A673 (cell line): ENCODE measurements at regions not wholly inside any gene's neighbourhood (a gene's known extent, or its start where the extent isn't known, plus 50 kb on each side); places are given as distances from the start of the nearest gene placed in this dataset.

Source experiments
- BruUV-seq: library from RNA; stranded (reverse); fragments of 400-500 nt; replicated peaks from 2 replicates; lab custom pipeline; 2021; lab: Mats Ljungman, UMichigan
- CTCF ChIA-PET: fragments of 300-600 bp; sonication (Branson Sonifier 250); formaldehyde crosslinking; loops from one replicate; lab custom pipeline; 2022; ENCODE audit warnings: antibody characterized with exemption; lab: Charles Lee
- POLR2A ChIA-PET: fragments of 300-600 bp; sonication (Branson Sonifier 250); formaldehyde crosslinking; loops from one replicate; lab custom pipeline; 2022; ENCODE audit warnings: antibody characterized with exemption; ENCODE audit not compliant: low non-redundant PET; lab: Charles Lee
- DNase-seq: peaks from one replicate; pipeline ENCODE4 v3.0.0-alpha.2; 2015; ENCODE audit warnings: low spot score
- H3K27ac ChIP-seq: fragments of 200-600 bp; sonication (generic); 2 replicates; pipeline ENCODE4 v1.5.1; 2016; ENCODE audit warnings: mixed run types, low read depth, mild to moderate bottlenecking, mixed read lengths, antibody characterized with exemption, low read length; ENCODE audit not compliant: poor library complexity, severe bottlenecking
- H3K27me3 ChIP-seq: fragments of 200-600 bp; sonication (generic); replicated peaks from 2 replicates; pipeline ENCODE4 v1.6.1; 2017; ENCODE audit warnings: mixed run types, low read depth, mild to moderate bottlenecking, mixed read lengths, antibody characterized with exemption, low read length; ENCODE audit not compliant: insufficient read depth, poor library complexity
- H3K36me3 ChIP-seq: fragments of 200-600 bp; sonication (generic); 2 replicates; pipeline ENCODE4 v1.6.1; 2016; ENCODE audit warnings: mixed run types, mild to moderate bottlenecking, mixed read lengths, antibody characterized with exemption, low read length; ENCODE audit not compliant: insufficient read depth, poor library complexity, severe bottlenecking
- H3K4me1 ChIP-seq: fragments of 200-600 bp; sonication (generic); 2 replicates; pipeline ENCODE4 v1.6.1; 2017; ENCODE audit warnings: mixed run types, mild to moderate bottlenecking, mixed read lengths, antibody characterized with exemption, low read length; ENCODE audit not compliant: insufficient read depth, poor library complexity, severe bottlenecking
- H3K4me3 ChIP-seq: fragments of 200-600 bp; sonication (generic); 2 replicates; pipeline ENCODE4 v1.5.1; 2016; ENCODE audit warnings: low read depth, mixed run types, mild to moderate bottlenecking, mixed read lengths, low read length; ENCODE audit not compliant: poor library complexity, severe bottlenecking
- H3K9me3 ChIP-seq: fragments of 200-600 bp; sonication (generic); 2 replicates; pipeline ENCODE4 v1.6.1; 2016; ENCODE audit warnings: mixed run types, low read depth, mild to moderate bottlenecking, mixed read lengths, antibody characterized with exemption, low read length; ENCODE audit not compliant: poor library complexity, severe bottlenecking
- CTCF ChIP-seq: fragments of 300-800, 200-600 bp; sonication (generic); conservative IDR thresholded peaks from 2 replicates; pipeline ENCODE4 v1.5.1; 2017; ENCODE audit warnings: low read depth, mild to moderate bottlenecking, antibody characterized with exemption, low read length, moderate library complexity, mixed read lengths
- EZH2 ChIP-seq: fragments of 200-600 bp; sonication (generic); IDR thresholded peaks from 2 replicates; pipeline ENCODE4 v1.6.1; 2017; ENCODE audit warnings: borderline replicate concordance, low read depth, mild to moderate bottlenecking, mixed read lengths, antibody characterized with exemption, low read length; ENCODE audit not compliant: poor library complexity, severe bottlenecking
- intact Hi-C: fragments of 100-400 bp; cut with micrococcal nuclease; formaldehyde crosslinking; loops from one replicate; pipeline ENCODE4 v1.10.0; 2022; ENCODE audit not compliant: unreplicated experiment

GRCh38 chr7:21054427-21055112 lies 267.9 kb upstream of the SP8 start:
- no peak for DNase-seq
- intact Hi-C loops, result no loop called here
- Histone ChIP-seq H3K27me3 (peaks cover 16% of the 10 kb centered on the region), H3K9me3 (no peaks in the 10 kb centered on the region), H3K27ac (no peak overlapping the region), H3K36me3 (no peaks in the 10 kb centered on the region), H3K4me1 (no peaks in the 10 kb centered on the region), H3K4me3 (no peak overlapping the region)
- ChIA-PET POLR2A (no interaction called here), CTCF (no interaction called here)
- BruUV-seq, result no TSS peak
- TF ChIP-seq EZH2 (no peak), CTCF (no peak)

GRCh38 chr7:21059069-21059468 lies 272.4 kb upstream of the SP8 start:
- no peak overlapping the region for H3K4me3 ChIP-seq
- DNase-seq, result no peak
- H3K36me3 ChIP-seq, result no peaks in the 10 kb centered on the region
- no peaks in the 10 kb centered on the region for H3K4me1 ChIP-seq
- POLR2A ChIA-PET, result no interaction called here
- intact Hi-C loops, result no loop called here
- H3K27me3 ChIP-seq, result peaks cover 10% of the 10 kb centered on the region
- H3K27ac ChIP-seq, result no peak overlapping the region
- TF ChIP-seq CTCF (no peak), EZH2 (no peak)
- no TSS peak for BruUV-seq
- CTCF ChIA-PET, result no interaction called here
- H3K9me3 ChIP-seq, result no peaks in the 10 kb centered on the region

- Histone ChIP-seq H3K27me3 (peaks cover 29% of the 10 kb centered on the region), H3K4me3 (no peak overlapping the region), H3K9me3 (no peaks in the 10 kb centered on the region), H3K27ac (no peak overlapping the region), H3K4me1 (no peaks in the 10 kb centered on the region), H3K36me3 (no peaks in the 10 kb centered on the region)
- CTCF ChIA-PET, result no interaction called here
- TF ChIP-seq EZH2, result no peak
- no peak for TF ChIP-seq CTCF
- intact Hi-C loops, result no loop called here
- DNase-seq, result no peak
- POLR2A ChIA-PET, result no interaction called here
- BruUV-seq, result no TSS peak
Observed at GRCh38 chr7:21063106-21063505, 276.4 kb upstream of the SP8 start.
